ENCODE measurements at regions not wholly inside any gene's neighbourhood (a gene's known extent, or its start where the extent isn't known, plus 50 kb on each side); places are given as distances from the start of the nearest gene placed in this dataset.

- TF ChIP-seq CTCF (IDR thresholded peaks at IDR 0.05; ENCODE audit: insufficient read depth, low read length, poor library complexity, severe bottlenecking), result no peak
- no peak for DNase-seq (ENCODE audit: extremely low read depth, insufficient read length)
- H3K36me3 ChIP-seq (ENCODE audit: control insufficient read depth, insufficient read depth, low read length), result no peaks in the 10 kb centered on the region
- no peaks in the 10 kb centered on the region for H3K27me3 ChIP-seq (replicated peaks; ENCODE audit: control insufficient read depth, insufficient read depth, low read length)
- no peak overlapping the region for H3K4me3 ChIP-seq (replicated peaks; ENCODE audit: low read depth, low read length)
These were observed 204.2 kb upstream of the SESN3 start for GRCh38 chr11:95435192-95435591.

GRCh38 chr11:95434489-95435057, 203.6 kb upstream of the SESN3 start:
- Histone ChIP-seq H3K27me3 (replicated peaks; ENCODE audit: control insufficient read depth, insufficient read depth, low read length) (no peaks in the 10 kb centered on the region), H3K4me3 (replicated peaks; ENCODE audit: low read depth, low read length) (no peak overlapping the region), H3K36me3 (ENCODE audit: control insufficient read depth, insufficient read depth, low read length) (no peaks in the 10 kb centered on the region)
- TF ChIP-seq CTCF (IDR thresholded peaks at IDR 0.05; ENCODE audit: insufficient read depth, low read length, poor library complexity, severe bottlenecking), result no peak
- no peak for DNase-seq (ENCODE audit: extremely low read depth, insufficient read length)

GRCh38 chr11:95434009-95434408, 203.0 kb upstream of the SESN3 start:
- no peak for TF ChIP-seq CTCF (IDR thresholded peaks at IDR 0.05; ENCODE audit: insufficient read depth, low read length, poor library complexity, severe bottlenecking)
- H3K27me3 ChIP-seq (replicated peaks; ENCODE audit: control insufficient read depth, insufficient read depth, low read length), result no peaks in the 10 kb centered on the region
- no peak for DNase-seq (ENCODE audit: extremely low read depth, insufficient read length)
- H3K4me3 ChIP-seq (replicated peaks; ENCODE audit: low read depth, low read length), result no peak overlapping the region
- H3K36me3 ChIP-seq (ENCODE audit: control insufficient read depth, insufficient read depth, low read length), result no peaks in the 10 kb centered on the region

GRCh38 chr11:95432714-95433503, 201.9 kb upstream of the SESN3 start:
- no peak for DNase-seq (ENCODE audit: extremely low read depth, insufficient read length)
- Histone ChIP-seq H3K27me3 (replicated peaks; ENCODE audit: control insufficient read depth, insufficient read depth, low read length) (no peaks in the 10 kb centered on the region), H3K36me3 (ENCODE audit: control insufficient read depth, insufficient read depth, low read length) (no peaks in the 10 kb centered on the region), H3K4me3 (replicated peaks; ENCODE audit: low read depth, low read length) (no peak overlapping the region)
- TF ChIP-seq CTCF (IDR thresholded peaks at IDR 0.05; ENCODE audit: insufficient read depth, low read length, poor library complexity, severe bottlenecking), result no peak

- TF ChIP-seq CTCF (IDR thresholded peaks at IDR 0.05; ENCODE audit: insufficient read depth, low read length, poor library complexity, severe bottlenecking), result no peak
- no peak for DNase-seq (ENCODE audit: extremely low read depth, insufficient read length)
- no peaks in the 10 kb centered on the region; the same call in 1 of the 2 replicates for H3K27me3 ChIP-seq (replicated peaks; ENCODE audit: control insufficient read depth, insufficient read depth, low read length)
These were observed 198.4 kb upstream of the SESN3 start for GRCh38 chr11:95429376-95429907.

More at GRCh38 chr11:95429376-95429907, 198.4 kb upstream of the SESN3 start:
- Histone ChIP-seq H3K4me3 (replicated peaks; ENCODE audit: low read depth, low read length) (no peak overlapping the region), H3K36me3 (ENCODE audit: control insufficient read depth, insufficient read depth, low read length) (no peaks in the 10 kb centered on the region)

Data from GM06990 (cell line).